Left ventricle myocardium inferior (tissue), 1 donor: ENCODE measurements at regions not wholly inside any gene's neighbourhood (a gene's known extent, or its start where the extent isn't known, plus 50 kb on each side); places are given as distances from the start of the nearest gene placed in this dataset.

ENCODE experiments used
- DNase-seq: peaks from one replicate; pipeline ENCODE4 v3.0.0-alpha.2; 2020
- H3K27ac ChIP-seq: fragments of 200-600 bp; replicated peaks from 2 replicates; pipeline ENCODE4 v1.8.0; 2021
- H3K27me3 ChIP-seq: fragments of 200-600 bp; 2 replicates; pipeline ENCODE4 v1.8.0; 2021; ENCODE audit warnings: low read depth
- H3K36me3 ChIP-seq: fragments of 200-600 bp; 2 replicates; pipeline ENCODE4 v1.8.0; 2021
- H3K4me1 ChIP-seq: fragments of 200-600 bp; 2 replicates; pipeline ENCODE4 v1.8.0; 2021
- H3K4me3 ChIP-seq: fragments of 200-600 bp; 2 replicates; pipeline ENCODE4 v1.8.0; 2021; ENCODE audit warnings: mild to moderate bottlenecking, moderate library complexity
- H3K9me3 ChIP-seq: fragments of 200-600 bp; replicated peaks from 2 replicates; pipeline ENCODE4 v1.8.0; 2021
- CTCF ChIP-seq: fragments of 200-600 bp; IDR thresholded peaks from 2 replicates; pipeline ENCODE4 v1.8.0; 2021; ENCODE audit warnings: antibody characterized with exemption, mild to moderate bottlenecking, borderline replicate concordance
- intact Hi-C: fragments of 100-400 bp; cut with micrococcal nuclease; formaldehyde crosslinking; loops from one replicate; pipeline ENCODE4 v1.11.0; 2022
- donor health status: DM: no; HTN: yes; CAD: no; lungs with severe emphysema.

- intact Hi-C loops: no loop called here
- no peak for DNase-seq
- Histone ChIP-seq H3K4me1 (no peaks in the 10 kb centered on the region), H3K36me3 (no peaks in the 10 kb centered on the region), H3K27ac (no peak overlapping the region), H3K4me3 (no peak overlapping the region), H3K27me3 (no peaks in the 10 kb centered on the region), H3K9me3 (peaks cover 12% of the 10 kb centered on the region)
- no peak for TF ChIP-seq CTCF
Observed at GRCh38 chr16:63690961-63691360, 1430.9 kb downstream of the CDH11 start.

- no peak for TF ChIP-seq CTCF
- intact Hi-C loops: no loop called here
- Histone ChIP-seq H3K9me3 (peaks cover 16% of the 10 kb centered on the region), H3K36me3 (no peaks in the 10 kb centered on the region), H3K27me3 (no peaks in the 10 kb centered on the region), H3K27ac (no peak overlapping the region), H3K4me3 (no peak overlapping the region), H3K4me1 (no peaks in the 10 kb centered on the region)
- DNase-seq: no peak
Observed at GRCh38 chr16:63690267-63690666, 1431.6 kb downstream of the CDH11 start.

GRCh38 chr16:63689068-63689467 lies 1432.8 kb downstream of the CDH11 start:
- intact Hi-C loops: no loop called here
- no peak for TF ChIP-seq CTCF

GRCh38 chr16:63684149-63685101 lies 1437.4 kb downstream of the CDH11 start:
- H3K36me3 ChIP-seq: no peaks in the 10 kb centered on the region
- TF ChIP-seq CTCF: no peak
- no peak overlapping the region for H3K27ac ChIP-seq
- intact Hi-C loops: no loop called here
- H3K9me3 ChIP-seq: peaks cover 7% of the 10 kb centered on the region
- H3K4me1 ChIP-seq: no peaks in the 10 kb centered on the region
- no peak for DNase-seq
- H3K4me3 ChIP-seq: no peak overlapping the region
- no peaks in the 10 kb centered on the region for H3K27me3 ChIP-seq

More at GRCh38 chr16:63689068-63689467, 1432.8 kb downstream of the CDH11 start:
- Histone ChIP-seq H3K4me1 (no peaks in the 10 kb centered on the region), H3K4me3 (no peak overlapping the region), H3K27ac (no peak overlapping the region), H3K36me3 (no peaks in the 10 kb centered on the region), H3K9me3 (peaks cover 16% of the 10 kb centered on the region), H3K27me3 (no peaks in the 10 kb centered on the region)
- DNase-seq: no peak

- no peak for TF ChIP-seq CTCF
- intact Hi-C loops: no loop called here
- H3K36me3 ChIP-seq: no peaks in the 10 kb centered on the region
- H3K9me3 ChIP-seq: peaks cover 7% of the 10 kb centered on the region
- no peak overlapping the region for H3K4me3 ChIP-seq
- no peak overlapping the region for H3K27ac ChIP-seq
- no peaks in the 10 kb centered on the region for H3K27me3 ChIP-seq
- no peaks in the 10 kb centered on the region for H3K4me1 ChIP-seq
- DNase-seq: no peak
Observed at GRCh38 chr16:63682844-63683243, 1439.0 kb downstream of the CDH11 start.
